ENCODE measurements at regions not wholly inside any gene's neighbourhood (a gene's known extent, or its start where the extent isn't known, plus 50 kb on each side); places are given as distances from the start of the nearest gene placed in this dataset.

DNA sequence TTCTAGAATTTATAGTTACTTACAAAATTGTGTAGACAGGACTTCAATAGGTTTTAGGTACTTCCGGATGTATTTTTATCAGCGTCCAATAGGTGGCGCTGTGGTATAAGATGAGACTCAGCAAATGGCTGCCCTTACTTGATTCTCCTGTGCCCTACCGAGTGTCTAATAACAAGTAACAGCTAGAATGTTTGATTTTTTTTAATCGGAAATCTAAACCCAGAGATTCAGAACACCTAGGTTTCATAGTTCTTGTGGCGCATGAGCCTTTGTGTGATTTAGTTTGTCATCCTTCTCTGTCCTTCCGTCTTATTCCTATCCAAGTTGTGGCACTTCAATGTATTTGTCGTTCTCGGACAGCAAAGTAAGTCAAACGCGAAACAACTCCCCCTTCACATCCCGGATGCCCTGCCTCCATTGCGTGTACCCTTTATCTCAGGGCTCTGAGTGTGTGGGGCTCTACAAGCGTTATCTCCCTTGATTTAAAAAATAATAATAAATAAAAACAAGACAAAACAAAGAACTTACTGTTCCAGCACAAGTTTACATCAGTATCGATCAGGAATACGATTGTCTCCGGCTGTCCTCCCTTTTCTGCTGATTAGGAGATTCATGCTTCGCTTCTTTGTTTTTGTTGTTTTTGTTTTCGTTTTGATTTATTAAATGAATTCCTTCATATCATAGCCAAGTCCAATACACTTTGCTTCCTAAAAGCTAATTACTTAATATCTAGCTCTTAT, 50.7 kb upstream of the SLC30A5 start (continued):
- no peak for TF ChIP-seq POU5F1 (IDR thresholded peaks at IDR 0.05; ENCODE audit: borderline replicate concordance, low read depth, low read length, partially characterized antibody)
- 0 out of 4 replicates have a peak, but pooled peaks of 1 of the 2 experiments have one; percentile 11 for TF ChIP-seq MNT (conservative IDR thresholded peaks at IDR 0.05)
- TF ChIP-seq ETV5 (CRISPR knock-in tag; IDR thresholded peaks at IDR 0.05; ENCODE audit: low read depth): peak; percentile 64
- no peak for TF ChIP-seq ZNF146 (CRISPR knock-in tag; IDR thresholded peaks at IDR 0.05; ENCODE audit: unreplicated experiment)
- TF ChIP-seq TFAM (CRISPR knock-in tag; conservative IDR thresholded peaks at IDR 0.05): no peak
- 0 out of 2 replicates have a peak, but pooled peaks have one; percentile 19 for TF ChIP-seq CXXC5 (CRISPR knock-in tag; IDR thresholded peaks at IDR 0.05)
- TF ChIP-seq GABPA (tag; conservative IDR thresholded peaks at IDR 0.05; ENCODE audit: low read depth): peak; percentile 69
- 0 out of 2 replicates have a peak, but pooled peaks have one; percentile 11 for TF ChIP-seq JUND (IDR thresholded peaks at IDR 0.05; ENCODE audit: borderline replicate concordance, low read depth, low read length)
- TF ChIP-seq JUND (tag; IDR thresholded peaks at IDR 0.05; ENCODE audit: borderline replicate concordance, low read depth, low read length): 0 out of 3 replicates have a peak, but pooled peaks have one; percentile 54
- no peak for TF ChIP-seq TGIF2 (CRISPR knock-in tag; IDR thresholded peaks at IDR 0.05)
- no peak for TF ChIP-seq SRSF9 (IDR thresholded peaks at IDR 0.05; ENCODE audit: borderline replicate concordance, low read depth, low read length)
- no peak for TF ChIP-seq MBD2 (IDR thresholded peaks at IDR 0.05; ENCODE audit: borderline replicate concordance, low read depth)
- TF ChIP-seq, protein P1, sequence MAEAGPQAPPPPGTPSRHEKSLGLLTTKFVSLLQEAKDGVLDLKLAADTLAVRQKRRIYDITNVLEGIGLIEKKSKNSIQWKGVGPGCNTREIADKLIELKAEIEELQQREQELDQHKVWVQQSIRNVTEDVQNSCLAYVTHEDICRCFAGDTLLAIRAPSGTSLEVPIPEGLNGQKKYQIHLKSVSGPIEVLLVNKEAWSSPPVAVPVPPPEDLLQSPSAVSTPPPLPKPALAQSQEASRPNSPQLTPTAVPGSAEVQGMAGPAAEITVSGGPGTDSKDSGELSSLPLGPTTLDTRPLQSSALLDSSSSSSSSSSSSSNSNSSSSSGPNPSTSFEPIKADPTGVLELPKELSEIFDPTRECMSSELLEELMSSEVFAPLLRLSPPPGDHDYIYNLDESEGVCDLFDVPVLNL (CRISPR knock-in tag; IDR thresholded peaks at IDR 0.05; ENCODE audit: low read depth): no peak
- TF ChIP-seq ATF1 (CRISPR knock-in tag; IDR thresholded peaks at IDR 0.05): no peak
- 0 out of 2 replicates have a peak, but pooled peaks have one; percentile 16 for TF ChIP-seq ATF1 (tag; IDR thresholded peaks at IDR 0.05)
- TF ChIP-seq TSHZ1 (CRISPR knock-in tag; IDR thresholded peaks at IDR 0.05): no peak
- peak; percentile 95 for TF ChIP-seq ELF1 (tag; IDR thresholded peaks at IDR 0.05)
- 0 out of 2 replicates have a peak, but pooled peaks have one; percentile 23 for TF ChIP-seq FOSL1 (tag; conservative IDR thresholded peaks at IDR 0.05)
- peak; percentile 21; the same call in 1 of the 2 replicates for TF ChIP-seq ZEB2 (IDR thresholded peaks at IDR 0.05)
- TF ChIP-seq BRD4 (IDR thresholded peaks at IDR 0.05): 0 out of 2 replicates have a peak, but pooled peaks have one; percentile 54
- peak in 2 of 3 experiments; percentile 66 to 90 for TF ChIP-seq YY1 (IDR thresholded peaks at IDR 0.05; ENCODE audit: borderline replicate concordance in 1 of 3, control insufficient read depth in 1 of 3, extremely low read depth in 1 of 3, insufficient read depth in 3 of 3, insufficient read length in 1 of 3, insufficient replicate concordance in 2 of 3, low read depth in 1 of 3, low read length in 2 of 3)

All from K562 (cell line).